ENCODE measurements at regions not wholly inside any gene's neighbourhood (a gene's known extent, or its start where the extent isn't known, plus 50 kb on each side); places are given as distances from the start of the nearest gene placed in this dataset.

GRCh38 chr5:145554399-145554798, 280.7 kb downstream of the PRELID2 start:
- no peak for TF ChIP-seq SIN3A (IDR thresholded peaks at IDR 0.05; ENCODE audit: borderline replicate concordance, insufficient read depth, low read depth, low read length)
- TF ChIP-seq, protein P1, sequence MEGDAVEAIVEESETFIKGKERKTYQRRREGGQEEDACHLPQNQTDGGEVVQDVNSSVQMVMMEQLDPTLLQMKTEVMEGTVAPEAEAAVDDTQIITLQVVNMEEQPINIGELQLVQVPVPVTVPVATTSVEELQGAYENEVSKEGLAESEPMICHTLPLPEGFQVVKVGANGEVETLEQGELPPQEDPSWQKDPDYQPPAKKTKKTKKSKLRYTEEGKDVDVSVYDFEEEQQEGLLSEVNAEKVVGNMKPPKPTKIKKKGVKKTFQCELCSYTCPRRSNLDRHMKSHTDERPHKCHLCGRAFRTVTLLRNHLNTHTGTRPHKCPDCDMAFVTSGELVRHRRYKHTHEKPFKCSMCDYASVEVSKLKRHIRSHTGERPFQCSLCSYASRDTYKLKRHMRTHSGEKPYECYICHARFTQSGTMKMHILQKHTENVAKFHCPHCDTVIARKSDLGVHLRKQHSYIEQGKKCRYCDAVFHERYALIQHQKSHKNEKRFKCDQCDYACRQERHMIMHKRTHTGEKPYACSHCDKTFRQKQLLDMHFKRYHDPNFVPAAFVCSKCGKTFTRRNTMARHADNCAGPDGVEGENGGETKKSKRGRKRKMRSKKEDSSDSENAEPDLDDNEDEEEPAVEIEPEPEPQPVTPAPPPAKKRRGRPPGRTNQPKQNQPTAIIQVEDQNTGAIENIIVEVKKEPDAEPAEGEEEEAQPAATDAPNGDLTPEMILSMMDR (IDR thresholded peaks at IDR 0.05) = no peak
